ENCODE measurements at regions not wholly inside any gene's neighbourhood (a gene's known extent, or its start where the extent isn't known, plus 50 kb on each side); places are given as distances from the start of the nearest gene placed in this dataset.

- TF ChIP-seq POLR2A (IDR thresholded peaks at IDR 0.05; ENCODE audit: low read depth, low read length) = no peak
- TF ChIP-seq CTCF (IDR thresholded peaks at IDR 0.05; ENCODE audit: extremely low read depth in 1 of 2, insufficient read depth in 1 of 2, low read depth in 1 of 2, low read length in 2 of 2) = no peak
Observed at GRCh38 chr13:47454986-47455385, 546.1 kb downstream of the SUCLA2 start.
